ENCODE measurements at regions not wholly inside any gene's neighbourhood (a gene's known extent, or its start where the extent isn't known, plus 50 kb on each side); places are given as distances from the start of the nearest gene placed in this dataset.

- 90% methylated on average over 2 of the region's 3 CpGs; no CpG with 5 or more reads in 1 of the 2 experiments for WGBS, 2 experiments (ENCODE audit: insufficient coverage in 1 of 2, insufficient read length in 1 of 2)
- H3K27ac Mint-ChIP-seq: no peak overlapping the region
These were observed 168.0 kb downstream of the HS3ST3B1 start for GRCh38 chr17:14468858-14469257.

GRCh38 chr17:14461227-14461548, 160.3 kb downstream of the HS3ST3B1 start:
- Histone ChIP-seq H3K4me3 (ENCODE audit: low read length) (no peak overlapping the region), H3K4me1 (ENCODE audit: control insufficient read depth, insufficient read depth, low read length) (no peaks in the 10 kb centered on the region), H3K27me3 (ENCODE audit: control insufficient read depth, insufficient read depth, low read length, poor library complexity, severe bottlenecking) (no peaks in the 10 kb centered on the region), H3K36me3 (ENCODE audit: control insufficient read depth, insufficient read depth, low read length) (no peaks in the 10 kb centered on the region), H3K9me3 (ENCODE audit: control insufficient read depth, low read length) (peaks cover 26% of the 10 kb centered on the region), H3K9ac (ENCODE audit: extremely low read depth, low read length, poor library complexity, severe bottlenecking) (no peak overlapping the region), H3K27ac (ENCODE audit: low read depth, low read length) (no peak overlapping the region)
- Mint-ChIP-seq H3K4me3 (no peak overlapping the region), H3K9me3 (peaks cover 24% of the 10 kb centered on the region), H3K27ac (no peak overlapping the region), H3K4me1 (peaks cover 29% of the 10 kb centered on the region), H3K36me3 (ENCODE audit: low read depth) (peaks cover 4% of the 10 kb centered on the region), H3K27me3 (ENCODE audit: insufficient read depth) (peaks cover 6% of the 10 kb centered on the region)
- no peak for TF ChIP-seq CTCF (conservative IDR thresholded peaks at IDR 0.05)
- 85 to 95% methylated on average over 3 to 4 of the region's 4 CpGs for WGBS, 2 experiments (ENCODE audit: insufficient coverage in 1 of 2, insufficient read length in 1 of 2)
- DNase-seq: no peak

More at GRCh38 chr17:14468858-14469257, 168.0 kb downstream of the HS3ST3B1 start:
- no peaks in the 10 kb centered on the region for H3K27me3 Mint-ChIP-seq (ENCODE audit: insufficient read depth)
- Histone ChIP-seq H3K9me3 (ENCODE audit: control insufficient read depth, low read length) (peaks cover 20% of the 10 kb centered on the region), H3K4me1 (ENCODE audit: control insufficient read depth, insufficient read depth, low read length) (peaks cover 3% of the 10 kb centered on the region), H3K27ac (ENCODE audit: low read depth, low read length) (no peak overlapping the region), H3K36me3 (ENCODE audit: control insufficient read depth, insufficient read depth, low read length) (no peaks in the 10 kb centered on the region), H3K27me3 (ENCODE audit: control insufficient read depth, insufficient read depth, low read length, poor library complexity, severe bottlenecking) (no peaks in the 10 kb centered on the region), H3K9ac (ENCODE audit: extremely low read depth, low read length, poor library complexity, severe bottlenecking) (no peak overlapping the region), H3K4me3 (ENCODE audit: low read length) (no peak overlapping the region)
- no peak overlapping the region for H3K4me3 Mint-ChIP-seq
- no peak for TF ChIP-seq CTCF (conservative IDR thresholded peaks at IDR 0.05)
- DNase-seq: no peak
- H3K4me1 Mint-ChIP-seq: peaks cover 17% of the 10 kb centered on the region
- no peaks in the 10 kb centered on the region for H3K36me3 Mint-ChIP-seq (ENCODE audit: low read depth)
- peaks cover 30% of the 10 kb centered on the region for H3K9me3 Mint-ChIP-seq

GRCh38 chr17:14460516-14461226, 159.8 kb downstream of the HS3ST3B1 start:
- Histone ChIP-seq H3K9ac (ENCODE audit: extremely low read depth, low read length, poor library complexity, severe bottlenecking) (no peak overlapping the region), H3K27me3 (ENCODE audit: control insufficient read depth, insufficient read depth, low read length, poor library complexity, severe bottlenecking) (no peaks in the 10 kb centered on the region), H3K27ac (ENCODE audit: low read depth, low read length) (no peak overlapping the region), H3K36me3 (ENCODE audit: control insufficient read depth, insufficient read depth, low read length) (no peaks in the 10 kb centered on the region), H3K9me3 (ENCODE audit: control insufficient read depth, low read length) (peaks cover 26% of the 10 kb centered on the region), H3K4me3 (ENCODE audit: low read length) (no peak overlapping the region), H3K4me1 (ENCODE audit: control insufficient read depth, insufficient read depth, low read length) (no peaks in the 10 kb centered on the region)
- Mint-ChIP-seq H3K9me3 (peaks cover 20% of the 10 kb centered on the region), H3K36me3 (ENCODE audit: low read depth) (peaks cover 4% of the 10 kb centered on the region), H3K27me3 (ENCODE audit: insufficient read depth) (peaks cover 6% of the 10 kb centered on the region), H3K4me3 (no peak overlapping the region), H3K4me1 (peaks cover 31% of the 10 kb centered on the region), H3K27ac (no peak overlapping the region)
- TF ChIP-seq CTCF (conservative IDR thresholded peaks at IDR 0.05): peak; percentile 16
- no peak for DNase-seq
- WGBS, 2 experiments (ENCODE audit: insufficient coverage in 1 of 2, insufficient read length in 1 of 2): 97 to 100% methylated on average over 1 of the region's 2 CpGs
